ENCODE measurements at regions not wholly inside any gene's neighbourhood (a gene's known extent, or its start where the extent isn't known, plus 50 kb on each side); places are given as distances from the start of the nearest gene placed in this dataset.

DNA sequence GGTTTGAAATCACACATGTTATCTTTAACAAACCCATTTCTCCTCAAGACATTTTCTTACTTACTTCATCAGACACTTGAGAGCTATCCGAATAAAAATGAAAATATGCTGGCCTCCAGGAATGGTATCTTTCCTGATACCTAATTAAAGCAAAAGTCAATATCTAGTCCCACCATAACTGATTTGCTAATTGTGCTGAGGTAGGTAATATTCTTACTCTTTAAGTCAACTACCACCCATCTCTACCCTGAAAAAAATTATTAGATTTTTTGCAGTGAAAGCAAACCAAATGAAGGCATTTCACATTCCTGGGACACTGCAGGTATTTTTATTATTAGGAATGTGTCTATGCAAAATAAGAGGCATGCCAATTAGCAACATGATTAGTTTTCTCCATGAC lies 175.8 kb downstream of the QDPR start:
- no peak for DNase-seq

DNA sequence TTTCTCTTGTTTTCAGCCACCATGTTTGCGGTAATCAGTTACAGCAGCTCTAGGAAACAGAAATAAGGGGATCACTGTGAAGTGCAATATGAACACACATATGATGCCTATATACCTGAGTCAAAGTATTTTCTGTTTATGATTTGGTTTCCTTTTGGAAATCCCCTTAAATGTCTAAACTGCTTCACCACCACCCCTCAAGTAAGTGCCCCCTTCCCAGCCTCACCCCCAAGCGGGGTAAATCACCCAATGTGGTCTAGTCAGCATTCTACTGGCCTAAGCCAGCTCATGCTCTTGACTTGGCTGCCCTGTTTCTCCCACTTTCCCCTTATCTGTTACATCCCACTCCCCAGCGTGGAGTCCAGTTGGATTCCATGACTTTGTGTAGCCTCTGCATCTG lies 176.5 kb downstream of the QDPR start:
- DNase-seq, result no peak

DNA sequence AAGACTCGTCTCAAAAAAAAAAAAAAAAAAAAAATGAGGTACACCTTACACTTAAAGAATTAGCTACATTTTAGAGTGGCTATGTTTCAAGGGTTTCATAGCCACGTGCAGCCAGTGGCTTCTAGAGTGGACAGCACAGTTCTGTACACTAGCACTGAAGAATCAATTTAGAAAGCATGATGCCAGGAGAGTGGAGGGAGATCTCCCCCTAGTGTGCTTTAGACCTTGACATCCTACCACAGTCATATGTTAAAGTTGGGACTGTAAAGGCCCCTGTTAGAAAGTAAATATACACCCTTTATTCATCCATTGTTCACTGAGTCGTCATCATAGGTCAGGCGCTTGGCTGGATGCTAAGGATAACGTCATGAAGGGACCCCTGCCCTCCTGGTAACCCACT lies 179.4 kb downstream of the QDPR start:
- DNase-seq, result no peak

DNA sequence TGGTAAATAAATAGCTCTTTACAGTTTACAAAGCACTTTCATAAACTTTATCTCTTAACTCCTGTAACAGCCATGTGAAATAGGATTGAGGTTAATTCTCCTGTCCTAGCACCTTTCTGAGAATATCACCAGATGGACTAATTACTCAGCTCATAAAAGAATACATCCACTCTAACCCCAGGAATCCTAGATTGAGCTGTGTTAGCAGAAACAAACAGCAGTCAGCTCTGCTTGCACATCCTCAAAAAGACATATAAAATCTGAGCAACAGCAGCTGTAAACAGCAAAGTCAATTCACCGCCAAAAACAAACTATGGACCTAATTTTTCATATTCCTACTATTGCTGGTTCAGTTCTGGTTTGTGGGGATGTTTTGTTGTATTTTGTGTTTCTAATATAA lies 182.8 kb downstream of the QDPR start:
- DNase-seq, result no peak

DNA sequence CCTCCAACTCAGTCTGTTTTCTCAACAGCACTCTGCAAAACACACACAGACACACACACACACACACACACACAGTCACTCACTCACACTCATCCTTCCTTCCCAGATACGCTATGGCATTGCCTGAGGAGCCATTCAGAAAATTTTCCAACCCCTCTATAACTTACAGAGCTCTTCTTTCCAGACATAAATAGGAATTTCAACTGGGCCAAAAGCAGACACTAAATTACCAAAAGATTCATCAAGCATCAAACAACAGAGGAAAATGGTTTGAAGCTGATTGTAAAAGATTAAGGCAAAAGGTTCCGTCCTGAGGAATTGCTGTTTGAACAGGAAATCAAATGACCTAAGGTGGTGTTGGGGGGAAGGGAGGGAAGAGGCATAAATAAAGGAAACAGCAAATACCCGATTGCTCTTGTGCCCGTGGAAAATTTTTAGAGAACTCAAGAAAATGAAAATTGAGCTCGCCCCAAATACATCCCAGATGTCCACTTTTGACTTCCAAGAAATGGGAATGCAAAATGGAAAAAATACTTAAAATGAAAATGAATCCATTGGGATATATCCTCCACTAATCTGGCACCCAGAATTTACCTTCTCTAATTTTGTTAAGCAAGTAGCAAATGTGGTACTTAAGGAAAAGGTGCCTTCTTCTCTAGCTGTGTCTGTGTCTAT lies 183.6 kb downstream of the QDPR start:
- DNase-seq, result no peak

DNA sequence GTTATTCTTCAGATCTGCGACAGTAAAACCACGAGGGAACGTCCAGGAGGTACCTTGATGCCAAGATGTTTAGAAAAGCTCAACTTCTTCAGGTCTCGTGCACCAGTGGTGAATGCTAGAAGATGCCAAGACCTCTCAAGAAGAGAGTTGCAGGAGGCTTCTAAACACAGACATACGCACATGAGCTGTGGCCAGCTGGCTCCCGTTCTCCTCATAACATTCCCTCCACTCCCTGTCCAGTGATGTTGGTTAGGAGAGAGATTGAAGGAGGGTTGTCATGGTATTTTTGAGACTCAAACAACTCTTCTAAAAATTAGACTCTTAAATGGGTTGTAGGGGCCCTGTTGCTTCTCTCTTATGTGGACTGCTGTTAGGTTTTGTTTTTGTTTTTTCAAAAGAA lies 184.3 kb downstream of the QDPR start:
- no peak for DNase-seq

DNA sequence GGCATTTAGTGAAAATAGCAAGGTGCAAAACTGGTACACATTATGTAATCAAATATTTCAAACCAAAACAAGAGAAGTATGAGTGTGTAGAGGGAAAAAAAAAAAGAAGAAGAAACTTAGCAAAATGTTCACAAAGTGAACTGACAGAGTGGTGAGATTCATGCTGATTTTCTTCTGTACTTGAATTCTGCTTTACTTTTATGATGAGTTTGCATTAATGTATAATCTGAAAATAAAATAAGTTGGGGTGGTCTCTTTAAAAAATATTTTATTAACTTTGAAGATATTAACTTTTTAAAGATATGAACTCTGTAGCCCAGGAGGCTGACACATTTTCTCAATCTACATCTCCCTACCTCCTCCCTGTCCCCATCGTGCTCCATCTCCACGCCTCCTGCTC lies 185.1 kb downstream of the QDPR start:
- no peak for DNase-seq

DNA sequence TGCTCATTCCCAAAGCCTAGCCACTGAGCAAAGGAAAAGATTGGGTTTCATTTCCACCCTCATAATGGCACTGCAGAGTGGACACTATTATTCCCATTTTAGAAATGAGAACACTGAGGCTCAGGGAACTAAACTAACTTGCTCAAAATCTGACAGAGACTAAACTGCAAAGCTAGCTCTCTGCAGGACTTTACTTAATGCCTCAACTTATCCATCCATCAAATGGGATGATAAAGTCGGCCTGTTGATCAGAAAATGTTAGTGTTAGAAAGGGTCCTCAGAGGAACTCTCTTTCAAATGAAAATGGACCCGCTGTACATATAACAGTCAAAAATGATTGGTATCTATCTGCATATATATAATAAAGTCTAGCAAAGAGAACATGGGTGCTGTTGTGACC lies 186.8 kb downstream of the QDPR start:
- DNase-seq, result no peak

DNA sequence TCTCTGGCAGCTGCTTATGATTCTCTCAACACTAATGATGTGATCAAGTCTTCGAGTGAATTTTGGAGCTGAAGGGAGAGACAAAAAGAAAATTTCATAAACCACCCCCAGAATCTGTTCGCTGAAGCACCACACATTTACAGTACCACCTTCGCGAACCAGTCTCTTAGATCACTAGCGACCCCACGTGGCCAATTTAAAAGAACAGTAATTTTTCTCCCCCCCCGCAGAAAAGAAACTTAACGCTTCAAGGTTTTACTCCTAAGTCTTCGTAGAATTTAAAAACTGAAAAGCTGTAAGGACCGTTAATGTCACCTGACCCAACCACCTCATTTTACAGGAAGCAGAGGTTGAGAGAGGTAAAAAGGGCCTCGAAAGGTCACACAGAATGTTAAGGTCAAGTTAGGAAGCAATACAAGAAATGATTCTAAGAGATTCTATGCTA lies 187.5 kb downstream of the QDPR start:
- DNase-seq, result no peak

DNA sequence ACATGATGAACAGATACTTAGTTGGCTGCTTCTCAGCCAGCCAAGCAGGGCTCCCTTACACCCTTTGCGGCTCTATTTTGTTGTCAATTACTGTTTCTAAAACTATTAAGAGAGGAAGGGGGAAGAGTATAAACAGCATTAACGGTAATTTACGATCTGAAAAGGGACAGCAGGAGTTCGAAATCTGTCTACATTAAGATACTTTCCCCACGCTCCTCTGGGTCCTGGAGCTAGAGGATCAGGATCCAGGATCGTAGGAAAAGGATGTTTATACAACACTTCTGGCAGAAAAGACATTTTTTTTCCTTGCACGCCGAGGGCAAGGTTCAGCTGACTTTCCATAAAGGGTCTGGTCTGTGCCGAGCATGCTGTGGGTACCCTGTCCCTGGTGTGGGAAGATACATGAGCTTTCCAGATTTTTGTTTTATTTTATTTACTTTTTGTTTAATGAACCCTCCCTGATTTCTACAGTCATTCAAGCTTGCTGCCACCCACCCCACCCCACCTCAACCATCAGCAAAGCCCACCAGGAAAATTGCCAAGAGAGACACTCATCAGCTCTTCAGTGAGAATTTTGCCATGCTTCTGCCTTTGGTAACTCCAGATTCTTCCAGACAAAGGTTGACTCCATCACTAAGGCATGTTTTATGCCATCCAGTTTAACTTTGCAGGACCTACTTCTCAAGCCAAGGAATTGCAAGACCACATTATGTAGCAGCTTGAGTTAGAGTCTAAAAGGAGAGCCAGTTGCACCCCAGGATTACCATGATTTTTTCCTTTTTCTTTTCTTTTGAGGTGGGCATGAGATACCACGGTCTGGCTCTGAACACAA lies 188.1 kb downstream of the QDPR start:
- DNase-seq, result no peak

DNA sequence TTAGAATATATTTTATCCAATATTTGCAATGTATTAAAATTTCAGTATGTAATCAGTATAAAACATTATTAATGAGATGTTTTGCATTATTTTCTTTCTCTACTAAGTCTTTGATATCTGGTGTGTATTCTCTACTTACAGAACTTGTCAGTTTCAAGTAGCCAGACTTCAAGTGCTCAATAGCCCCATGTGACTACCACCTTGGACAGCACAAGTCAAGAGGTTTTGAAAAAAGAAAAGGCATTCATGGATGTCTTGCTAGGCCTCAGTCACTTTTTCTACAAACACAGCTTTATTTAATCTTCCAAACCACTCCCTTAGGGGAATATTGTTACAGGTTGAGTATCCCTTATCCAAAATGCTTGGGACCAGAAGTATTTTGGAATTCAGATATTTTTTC lies 189.4 kb downstream of the QDPR start:
- no peak for DNase-seq

DNA sequence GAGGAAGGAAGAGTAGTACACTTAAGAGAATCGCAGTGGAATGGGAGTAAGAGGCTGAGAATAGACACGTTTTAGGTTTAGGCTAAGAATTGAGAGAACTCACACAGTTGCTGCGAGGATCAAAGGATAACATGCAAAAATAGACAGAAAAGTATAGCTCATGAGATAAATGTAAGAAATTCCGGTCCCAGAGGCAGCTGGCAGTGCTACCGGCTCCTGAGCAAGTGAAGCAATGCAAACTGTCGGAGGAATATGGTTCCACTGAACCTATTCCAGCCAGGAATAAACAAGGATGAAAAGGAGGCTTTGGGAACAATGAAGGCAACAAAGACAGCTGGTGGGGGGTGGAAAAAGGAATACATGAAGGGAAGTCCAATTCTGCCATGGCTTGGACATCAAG lies 191.8 kb downstream of the QDPR start:
- no peak for DNase-seq

DNA sequence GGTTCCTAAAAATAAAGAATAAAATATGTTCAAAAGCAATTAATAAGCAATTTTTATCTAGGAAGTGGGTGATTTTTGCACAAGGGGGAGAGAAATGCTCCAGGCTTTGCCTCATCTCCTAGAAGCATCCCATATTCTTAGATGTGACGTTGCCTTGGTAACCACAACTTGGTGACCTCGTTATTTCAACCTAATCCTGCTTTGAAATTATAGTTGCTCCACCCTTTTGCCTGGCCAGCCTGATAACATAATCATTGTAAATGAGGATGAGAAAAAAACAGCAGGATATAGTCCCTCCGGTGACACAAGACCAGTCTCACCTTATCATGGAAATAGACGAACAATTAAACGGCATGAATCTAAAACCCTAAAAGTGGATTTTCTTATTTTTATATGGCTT lies 194.4 kb downstream of the QDPR start:
- DNase-seq, result no peak

DNA sequence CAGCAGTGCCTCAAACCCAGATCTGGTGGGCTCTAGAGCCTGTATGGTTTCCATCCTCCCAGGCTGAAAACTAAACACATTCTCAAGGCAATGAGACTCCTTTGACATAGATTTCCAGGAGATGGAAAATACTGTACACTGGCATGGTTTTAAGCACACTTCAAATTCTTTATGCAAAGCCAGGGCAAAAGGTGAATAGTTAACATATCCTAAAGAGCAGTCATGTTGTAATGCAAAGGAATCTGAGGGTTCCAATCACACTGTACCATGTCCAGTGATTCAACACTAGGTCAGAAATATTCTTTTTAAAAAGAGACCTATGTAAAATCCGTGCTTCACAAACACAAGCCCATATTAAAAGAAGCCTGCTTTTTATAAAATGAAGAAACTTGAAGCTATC lies 195.3 kb downstream of the QDPR start:
- DNase-seq, result no peak

DNA sequence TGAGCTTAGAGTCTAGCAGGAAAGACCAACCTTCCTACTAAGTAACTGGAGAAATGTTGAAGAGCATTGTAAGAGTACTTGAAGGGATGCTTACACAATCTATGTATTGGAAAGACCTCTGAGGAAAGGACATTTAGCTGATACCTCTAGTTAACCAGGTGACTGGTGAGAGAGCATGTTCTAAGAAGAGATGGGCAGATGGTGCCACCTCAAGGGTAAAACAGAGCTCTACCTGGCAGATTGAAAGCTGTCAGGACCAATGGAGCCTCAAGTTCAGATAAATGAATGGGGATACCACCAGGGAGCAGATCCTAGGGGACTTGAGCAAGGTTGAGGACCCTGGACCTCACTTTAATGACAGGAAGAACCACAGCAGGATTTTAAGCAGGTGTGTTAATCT lies 196.4 kb downstream of the QDPR start:
- DNase-seq, result no peak

DNA sequence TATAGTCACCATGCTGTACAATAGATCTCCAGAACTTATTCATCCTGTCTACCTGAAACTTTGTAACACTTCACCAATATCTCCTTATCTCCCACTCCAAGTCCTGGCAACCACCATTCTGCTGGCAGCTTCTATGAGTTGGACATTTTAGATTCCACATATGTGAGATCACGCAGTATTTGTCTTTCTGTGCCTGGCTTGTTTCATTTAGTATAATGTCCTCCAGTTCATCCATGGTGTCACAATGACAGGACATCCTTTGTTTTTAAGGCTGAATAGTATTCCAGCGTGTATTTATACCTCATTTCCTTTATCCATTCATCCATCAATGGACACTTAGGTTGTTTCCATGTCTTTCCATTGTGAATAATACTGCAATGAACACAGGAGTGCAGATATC lies 198.7 kb downstream of the QDPR start:
- DNase-seq, result no peak

DNA sequence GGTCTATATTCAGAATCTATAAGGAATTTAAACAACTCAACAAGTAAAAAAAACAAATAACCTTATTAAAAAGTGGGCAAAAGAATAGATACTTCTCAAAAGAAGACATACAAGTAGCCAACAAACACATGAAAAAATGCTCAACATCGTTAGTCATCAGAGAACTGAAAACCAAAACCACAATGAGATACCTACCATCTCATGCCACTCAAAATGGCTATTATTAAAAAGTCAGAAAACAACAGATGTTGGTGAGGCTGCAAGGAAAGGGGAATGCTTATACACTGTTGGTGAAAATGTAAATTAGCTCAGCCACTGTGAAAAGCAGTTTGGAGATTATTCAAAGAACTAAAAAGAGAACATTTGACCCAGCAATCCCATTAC lies 201.6 kb downstream of the QDPR start:
- DNase-seq, result no peak

DNA sequence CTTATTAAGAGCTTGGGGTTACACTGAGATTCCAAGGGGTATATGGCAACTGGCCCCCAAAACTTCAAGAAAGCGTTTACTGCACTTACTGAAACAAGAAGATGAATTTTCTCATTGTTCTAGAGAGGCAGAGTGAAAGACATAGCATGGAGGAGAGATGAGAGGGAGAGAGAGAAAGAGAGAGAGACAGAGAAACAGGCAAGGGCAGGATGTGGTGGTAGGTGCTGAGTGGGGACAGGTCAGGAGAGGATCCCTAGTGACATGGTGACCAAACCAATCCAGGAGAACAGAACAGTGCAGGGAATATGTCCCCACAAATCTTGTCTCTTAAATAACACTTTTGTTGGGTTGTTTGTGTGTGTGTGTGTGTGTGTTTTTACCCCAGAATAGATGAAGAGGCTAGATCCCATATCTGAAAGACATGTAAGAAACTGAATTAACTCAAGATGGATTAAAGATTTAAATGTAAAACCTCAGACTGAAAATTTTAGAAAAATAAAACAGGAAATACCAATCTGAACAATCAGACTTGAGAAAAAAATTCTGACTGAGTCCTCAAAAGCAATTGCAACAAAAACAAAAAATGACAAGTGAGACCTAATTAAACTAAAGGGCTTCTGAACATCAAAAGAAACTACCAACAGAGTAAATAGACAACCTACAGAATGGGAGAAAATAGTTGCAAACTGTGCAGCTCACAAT lies 202.2 kb downstream of the QDPR start:
- DNase-seq, result no peak

DNA sequence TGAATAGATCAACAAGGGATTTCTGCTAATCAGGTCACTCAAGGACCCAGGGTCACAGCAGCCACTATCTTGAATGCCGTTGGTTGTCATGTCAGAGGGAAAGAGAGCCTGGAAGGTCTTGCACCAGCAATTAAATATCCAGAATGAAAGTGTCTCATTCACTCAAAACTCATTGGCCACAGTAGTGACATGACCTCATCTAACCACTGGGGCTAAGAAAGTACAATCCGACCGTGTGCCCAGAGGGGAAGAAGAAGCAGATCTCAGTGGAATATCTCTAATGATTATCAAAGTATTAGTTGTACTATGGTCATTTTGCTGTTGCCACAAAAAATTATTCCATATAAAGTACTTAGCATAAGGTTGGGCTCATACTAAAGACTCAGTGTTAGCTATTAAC lies 210.0 kb downstream of the QDPR start:
- no peak for DNase-seq

DNA sequence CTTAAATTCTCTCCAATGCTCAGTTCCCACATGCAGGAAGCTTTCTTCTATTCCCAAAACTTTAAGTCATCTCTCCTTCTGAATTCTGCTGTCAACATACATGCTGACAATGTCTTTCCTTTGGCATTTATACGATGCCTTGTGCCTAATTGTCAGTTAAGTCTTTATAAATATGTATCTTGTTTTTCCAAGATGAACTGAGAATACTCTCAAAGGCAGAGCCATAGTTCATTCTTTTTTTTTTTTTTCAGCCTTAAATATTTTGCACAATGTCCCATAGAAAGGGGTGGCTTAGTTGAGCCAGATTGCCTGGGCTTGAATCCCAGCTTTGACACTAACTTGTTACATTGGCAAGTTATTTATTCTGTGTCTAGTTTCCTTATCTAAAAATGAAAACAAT lies 210.6 kb downstream of the QDPR start:
- DNase-seq, result no peak

DNA sequence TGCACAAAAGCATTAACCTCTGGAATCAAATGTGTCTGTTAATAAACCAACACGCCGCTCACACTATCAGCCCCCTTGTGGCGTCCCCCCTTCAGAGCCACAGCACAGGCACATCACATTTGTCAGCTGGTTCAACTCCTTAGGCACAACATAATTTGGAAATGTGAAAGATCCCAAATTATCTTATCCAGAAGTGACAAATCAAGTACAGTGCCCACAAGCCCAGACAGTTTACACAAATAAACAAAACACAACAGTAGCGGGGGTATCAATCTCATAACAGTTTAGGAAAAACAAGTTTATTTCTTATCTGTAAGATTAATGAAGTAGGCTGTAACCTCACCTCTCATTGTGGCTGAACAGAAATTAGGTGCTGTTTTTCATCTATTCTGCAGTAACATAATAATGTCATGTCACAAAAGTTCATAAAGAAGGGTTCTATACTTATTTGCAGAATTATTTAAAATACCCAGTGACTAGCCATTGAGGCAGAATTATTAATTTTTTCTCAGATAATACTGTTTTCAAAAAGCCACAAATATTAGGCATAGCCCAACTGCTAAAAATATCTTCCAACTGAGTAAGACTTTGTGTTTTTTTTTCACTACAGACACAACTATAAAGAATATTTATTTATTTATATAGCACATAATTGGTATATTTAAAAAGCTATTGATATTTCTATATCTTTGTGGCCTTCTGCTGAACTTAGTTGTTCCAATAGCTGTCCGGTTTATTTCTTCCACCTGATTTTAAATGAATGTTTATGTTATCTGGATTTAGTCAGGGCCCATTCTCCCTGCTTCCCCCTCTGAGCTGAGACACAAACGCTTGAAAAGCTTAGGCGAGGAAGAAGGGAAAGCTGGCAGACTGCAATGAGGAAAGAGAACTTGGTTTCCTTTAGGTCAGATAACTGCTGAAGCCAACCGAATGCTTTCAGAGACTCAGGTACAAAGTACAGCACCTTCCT lies 214.7 kb downstream of the QDPR start:
- no peak for DNase-seq

DNA sequence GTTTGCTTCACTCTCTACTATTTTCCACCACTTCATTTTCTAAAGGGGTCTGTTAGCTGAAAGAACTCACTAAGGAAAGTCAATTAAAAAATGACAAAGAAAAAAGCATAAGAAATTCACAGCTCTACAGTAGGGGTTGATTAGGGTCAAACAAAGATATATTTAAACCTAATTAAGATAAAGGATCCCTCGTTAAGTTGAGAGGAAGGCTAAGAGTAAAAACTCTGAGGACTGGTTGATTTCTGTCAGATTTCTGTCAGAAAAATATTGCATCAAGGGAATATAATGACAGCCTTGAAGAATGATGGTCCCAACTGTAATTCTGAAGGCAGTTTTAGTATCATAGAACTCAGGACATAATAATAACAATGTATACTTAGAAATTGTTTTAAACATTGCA lies 218.0 kb downstream of the QDPR start:
- no peak for DNase-seq

DNA sequence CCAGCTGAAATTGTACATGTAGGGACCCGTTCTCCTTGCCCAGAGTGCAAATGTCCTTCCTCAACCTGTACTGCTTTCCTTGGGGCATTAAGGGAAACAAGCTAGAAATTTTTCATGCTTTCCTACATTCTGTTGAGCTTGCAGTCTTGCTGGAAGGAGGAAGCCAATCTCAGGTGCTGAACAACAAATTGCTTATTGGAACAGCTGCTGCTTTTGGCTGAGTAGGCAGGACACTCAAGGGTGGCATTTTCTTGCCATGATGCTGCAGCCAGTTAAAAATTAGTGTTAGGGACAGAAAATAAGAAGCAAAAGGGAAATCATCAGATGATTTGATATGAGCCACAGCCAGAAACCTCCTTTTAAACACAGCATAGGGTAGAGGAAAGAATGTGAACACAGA lies 223.7 kb downstream of the QDPR start:
- DNase-seq, result no peak

Measured in NCI-H1092 (cell line).